GM18520 (cell line): ENCODE measurements at regions not wholly inside any gene's neighbourhood (a gene's known extent, or its start where the extent isn't known, plus 50 kb on each side); places are given as distances from the start of the nearest gene placed in this dataset.

Experiments
- ATAC-seq: cut with Tn5 transposase; IDR thresholded peaks from one replicate; pipeline ENCODE4 v1.9.1; 2021; ENCODE audit not compliant: unreplicated experiment

GRCh38 chr4:178470996-178471784 lies 1029.0 kb upstream of the AGA start:
- ATAC-seq = no peak

GRCh38 chr4:178471994-178472393 lies 1029.8 kb upstream of the AGA start:
- no peak for ATAC-seq

- ATAC-seq = no peak
Measured at GRCh38 chr4:178480105-178480504, 1037.9 kb upstream of the AGA start.

- ATAC-seq = no peak
Measured at GRCh38 chr4:178480881-178481280, 1038.6 kb upstream of the AGA start.

- ATAC-seq = no peak
Measured at GRCh38 chr4:178481564-178481963, 1039.3 kb upstream of the AGA start.

- ATAC-seq = no peak
Measured at GRCh38 chr4:178523038-178523437, 1080.8 kb upstream of the AGA start.

- no peak for ATAC-seq
Measured at GRCh38 chr4:178535939-178536579, 1093.8 kb upstream of the AGA start.

- no peak for ATAC-seq
Measured at GRCh38 chr4:178553201-178553600, 1111.0 kb upstream of the AGA start.

- no peak for ATAC-seq
Measured at GRCh38 chr4:178554352-178554751, 1112.1 kb upstream of the AGA start.

- ATAC-seq = no peak
Measured at GRCh38 chr4:178556796-178557195, 1114.6 kb upstream of the AGA start.

- ATAC-seq = no peak
Measured at GRCh38 chr4:178577933-178578332, 1135.7 kb upstream of the AGA start.

GRCh38 chr4:178595500-178596138 lies 1153.4 kb upstream of the AGA start:
- ATAC-seq = no peak

- no peak for ATAC-seq
Measured at GRCh38 chr4:178598672-178599071, 1156.4 kb upstream of the AGA start.

- no peak for ATAC-seq
Measured at GRCh38 chr4:178599521-178599920, 1157.3 kb upstream of the AGA start.

- no peak for ATAC-seq
Measured at GRCh38 chr4:178602833-178603232, 1160.6 kb upstream of the AGA start.

- ATAC-seq = no peak
Measured at GRCh38 chr4:178611062-178611461, 1168.8 kb upstream of the AGA start.

- no peak for ATAC-seq
Measured at GRCh38 chr4:178612733-178613132, 1170.5 kb upstream of the AGA start.

GRCh38 chr4:178632415-178632814 lies 1190.2 kb upstream of the AGA start:
- peak; percentile 89 for ATAC-seq

GRCh38 chr4:178633263-178633662 lies 1191.0 kb upstream of the AGA start:
- ATAC-seq = no peak

- no peak for ATAC-seq
Measured at GRCh38 chr4:178664621-178665020, 1222.4 kb upstream of the AGA start.

- no peak for ATAC-seq
Measured at GRCh38 chr4:178665916-178666315, 1223.7 kb upstream of the AGA start.

- ATAC-seq = no peak
Measured at GRCh38 chr4:178671766-178672165, 1229.5 kb upstream of the AGA start.
